A673 (cell line): ENCODE measurements at regions not wholly inside any gene's neighbourhood (a gene's known extent, or its start where the extent isn't known, plus 50 kb on each side); places are given as distances from the start of the nearest gene placed in this dataset.

Source experiments
- BruUV-seq: library from RNA; stranded (reverse); fragments of 400-500 nt; replicated peaks from 2 replicates; lab custom pipeline; 2021; lab: Mats Ljungman, UMichigan
- CTCF ChIA-PET: fragments of 300-600 bp; sonication (Branson Sonifier 250); formaldehyde crosslinking; loops from one replicate; lab custom pipeline; 2022; ENCODE audit warnings: antibody characterized with exemption; lab: Charles Lee
- POLR2A ChIA-PET: fragments of 300-600 bp; sonication (Branson Sonifier 250); formaldehyde crosslinking; loops from one replicate; lab custom pipeline; 2022; ENCODE audit warnings: antibody characterized with exemption; ENCODE audit not compliant: low non-redundant PET; lab: Charles Lee
- DNase-seq: peaks from one replicate; pipeline ENCODE4 v3.0.0-alpha.2; 2015; ENCODE audit warnings: low spot score
- H3K27ac ChIP-seq: fragments of 200-600 bp; sonication (generic); 2 replicates; pipeline ENCODE4 v1.5.1; 2016; ENCODE audit warnings: mixed run types, low read depth, mild to moderate bottlenecking, mixed read lengths, antibody characterized with exemption, low read length; ENCODE audit not compliant: poor library complexity, severe bottlenecking
- H3K27me3 ChIP-seq: fragments of 200-600 bp; sonication (generic); replicated peaks from 2 replicates; pipeline ENCODE4 v1.6.1; 2017; ENCODE audit warnings: mixed run types, low read depth, mild to moderate bottlenecking, mixed read lengths, antibody characterized with exemption, low read length; ENCODE audit not compliant: insufficient read depth, poor library complexity
- H3K36me3 ChIP-seq: fragments of 200-600 bp; sonication (generic); 2 replicates; pipeline ENCODE4 v1.6.1; 2016; ENCODE audit warnings: mixed run types, mild to moderate bottlenecking, mixed read lengths, antibody characterized with exemption, low read length; ENCODE audit not compliant: insufficient read depth, poor library complexity, severe bottlenecking
- H3K4me1 ChIP-seq: fragments of 200-600 bp; sonication (generic); 2 replicates; pipeline ENCODE4 v1.6.1; 2017; ENCODE audit warnings: mixed run types, mild to moderate bottlenecking, mixed read lengths, antibody characterized with exemption, low read length; ENCODE audit not compliant: insufficient read depth, poor library complexity, severe bottlenecking
- H3K4me3 ChIP-seq: fragments of 200-600 bp; sonication (generic); 2 replicates; pipeline ENCODE4 v1.5.1; 2016; ENCODE audit warnings: low read depth, mixed run types, mild to moderate bottlenecking, mixed read lengths, low read length; ENCODE audit not compliant: poor library complexity, severe bottlenecking
- H3K9me3 ChIP-seq: fragments of 200-600 bp; sonication (generic); 2 replicates; pipeline ENCODE4 v1.6.1; 2016; ENCODE audit warnings: mixed run types, low read depth, mild to moderate bottlenecking, mixed read lengths, antibody characterized with exemption, low read length; ENCODE audit not compliant: poor library complexity, severe bottlenecking
- CTCF ChIP-seq: fragments of 300-800, 200-600 bp; sonication (generic); conservative IDR thresholded peaks from 2 replicates; pipeline ENCODE4 v1.5.1; 2017; ENCODE audit warnings: low read depth, mild to moderate bottlenecking, antibody characterized with exemption, low read length, moderate library complexity, mixed read lengths
- EZH2 ChIP-seq: fragments of 200-600 bp; sonication (generic); IDR thresholded peaks from 2 replicates; pipeline ENCODE4 v1.6.1; 2017; ENCODE audit warnings: borderline replicate concordance, low read depth, mild to moderate bottlenecking, mixed read lengths, antibody characterized with exemption, low read length; ENCODE audit not compliant: poor library complexity, severe bottlenecking
- intact Hi-C: fragments of 100-400 bp; cut with micrococcal nuclease; formaldehyde crosslinking; loops from one replicate; pipeline ENCODE4 v1.10.0; 2022; ENCODE audit not compliant: unreplicated experiment

- CTCF ChIA-PET: no interaction called here
- BruUV-seq: no TSS peak
- intact Hi-C loops: no loop called here
Observed at GRCh38 chr6:143600821-143601220, 76.9 kb upstream of the PHACTR2 start.

GRCh38 chr6:143598466-143599080 lies 79.2 kb upstream of the PHACTR2 start:
- Histone ChIP-seq H3K27ac (no peak overlapping the region), H3K4me3 (no peak overlapping the region), H3K27me3 (no peaks in the 10 kb centered on the region), H3K4me1 (no peaks in the 10 kb centered on the region), H3K9me3 (no peaks in the 10 kb centered on the region), H3K36me3 (no peaks in the 10 kb centered on the region)
- no peak for DNase-seq
- no TSS peak for BruUV-seq
- ChIA-PET CTCF (no interaction called here), POLR2A (no interaction called here)
- intact Hi-C loops: no loop called here
- TF ChIP-seq CTCF (no peak), EZH2 (no peak)

More at GRCh38 chr6:143600821-143601220, 76.9 kb upstream of the PHACTR2 start:
- no peak overlapping the region for H3K27ac ChIP-seq
- no peak overlapping the region for H3K4me3 ChIP-seq
- POLR2A ChIA-PET: no interaction called here
- no peaks in the 10 kb centered on the region for H3K9me3 ChIP-seq
- no peak for DNase-seq
- TF ChIP-seq EZH2 (no peak), CTCF (no peak)
- H3K4me1 ChIP-seq: no peaks in the 10 kb centered on the region
- no peaks in the 10 kb centered on the region for H3K27me3 ChIP-seq
- no peaks in the 10 kb centered on the region for H3K36me3 ChIP-seq

- H3K4me3 ChIP-seq: no peak overlapping the region
- no peaks in the 10 kb centered on the region for H3K36me3 ChIP-seq
- no peaks in the 10 kb centered on the region for H3K27me3 ChIP-seq
- CTCF ChIA-PET: no interaction called here
- TF ChIP-seq EZH2 (no peak), CTCF (no peak)
- DNase-seq: no peak
- BruUV-seq: no TSS peak
- H3K27ac ChIP-seq: no peak overlapping the region
- POLR2A ChIA-PET: no interaction called here
- no peaks in the 10 kb centered on the region for H3K4me1 ChIP-seq
- H3K9me3 ChIP-seq: no peaks in the 10 kb centered on the region
- intact Hi-C loops: no loop called here
Observed at GRCh38 chr6:143596866-143597265, 80.9 kb upstream of the PHACTR2 start.
